ENCODE measurements at regions not wholly inside any gene's neighbourhood (a gene's known extent, or its start where the extent isn't known, plus 50 kb on each side); places are given as distances from the start of the nearest gene placed in this dataset.

GRCh38 chr7:46257761-46258448 is 336.8 kb upstream of the IGFBP3 start:
- no peak for DNase-seq

- no peak for DNase-seq
Measured at GRCh38 chr7:46256870-46257661, 336.0 kb upstream of the IGFBP3 start.

GRCh38 chr7:46253520-46253919 is 332.4 kb upstream of the IGFBP3 start:
- no peak for DNase-seq

GRCh38 chr7:46247664-46248063 is 326.6 kb upstream of the IGFBP3 start:
- DNase-seq = no peak

- no peak for DNase-seq
Measured at GRCh38 chr7:46245586-46246111, 324.6 kb upstream of the IGFBP3 start.

- no peak for DNase-seq
Measured at GRCh38 chr7:46244757-46245156, 323.7 kb upstream of the IGFBP3 start.

GRCh38 chr7:46243406-46243805 is 322.3 kb upstream of the IGFBP3 start:
- no peak for DNase-seq

GRCh38 chr7:46239846-46240245 is 318.8 kb upstream of the IGFBP3 start:
- no peak for DNase-seq

GRCh38 chr7:46237466-46237865 is 316.4 kb upstream of the IGFBP3 start:
- no peak for DNase-seq

GRCh38 chr7:46233585-46234329 is 312.7 kb upstream of the IGFBP3 start:
- DNase-seq = no peak

GRCh38 chr7:46230990-46231305 is 309.9 kb upstream of the IGFBP3 start:
- no peak for DNase-seq

GRCh38 chr7:46230298-46230989 is 309.4 kb upstream of the IGFBP3 start:
- no peak for DNase-seq

GRCh38 chr7:46229409-46229808 is 308.3 kb upstream of the IGFBP3 start:
- DNase-seq = no peak

- no peak for DNase-seq
Measured at GRCh38 chr7:46226860-46227259, 305.8 kb upstream of the IGFBP3 start.

- no peak for DNase-seq
Measured at GRCh38 chr7:46224363-46224762, 303.3 kb upstream of the IGFBP3 start.

- DNase-seq = no peak
Measured at GRCh38 chr7:46220066-46220630, 299.1 kb upstream of the IGFBP3 start.

- DNase-seq = no peak
Measured at GRCh38 chr7:46218461-46219200, 297.6 kb upstream of the IGFBP3 start.

- no peak for DNase-seq
Measured at GRCh38 chr7:46215987-46216567, 295.0 kb upstream of the IGFBP3 start.

GRCh38 chr7:46214526-46214925 is 293.5 kb upstream of the IGFBP3 start:
- no peak for DNase-seq

- no peak for DNase-seq
Measured at GRCh38 chr7:46213154-46213537, 292.1 kb upstream of the IGFBP3 start.

GRCh38 chr7:46212425-46213153 is 291.5 kb upstream of the IGFBP3 start:
- DNase-seq = no peak
